Brain pericyte (primary cell): ENCODE measurements at regions not wholly inside any gene's neighbourhood (a gene's known extent, or its start where the extent isn't known, plus 50 kb on each side); places are given as distances from the start of the nearest gene placed in this dataset.
"Not testable (repeated sequence)": the region's sequence is repeated elsewhere in the genome, so short reads cannot be mapped to it uniquely, and the experiment has no call there.

ENCODE experiments used
- DNase-seq: peaks from one replicate; pipeline ENCODE4 v3.0.0-alpha.2; 2012; ENCODE audit warnings: low read depth, low spot score

DNA sequence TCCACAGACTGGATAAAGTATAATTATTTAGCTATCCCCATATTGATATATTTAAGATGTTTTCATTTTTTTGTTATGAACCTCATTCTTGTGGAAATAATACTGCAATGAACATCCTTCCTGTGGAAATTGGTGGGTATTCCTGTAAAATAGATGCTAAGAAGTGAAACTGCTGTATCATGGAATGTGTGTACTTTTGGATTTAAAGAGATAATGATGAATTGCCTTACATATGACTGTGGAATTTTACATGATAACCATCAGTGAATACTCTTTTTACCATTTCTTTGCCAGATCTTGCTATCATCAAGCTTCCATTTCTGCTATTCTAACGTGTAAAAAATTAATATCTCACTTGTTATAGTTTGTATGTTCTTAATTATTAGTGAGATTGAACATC lies 847.9 kb downstream of the EFNA5 start:
- no peak for DNase-seq

DNA sequence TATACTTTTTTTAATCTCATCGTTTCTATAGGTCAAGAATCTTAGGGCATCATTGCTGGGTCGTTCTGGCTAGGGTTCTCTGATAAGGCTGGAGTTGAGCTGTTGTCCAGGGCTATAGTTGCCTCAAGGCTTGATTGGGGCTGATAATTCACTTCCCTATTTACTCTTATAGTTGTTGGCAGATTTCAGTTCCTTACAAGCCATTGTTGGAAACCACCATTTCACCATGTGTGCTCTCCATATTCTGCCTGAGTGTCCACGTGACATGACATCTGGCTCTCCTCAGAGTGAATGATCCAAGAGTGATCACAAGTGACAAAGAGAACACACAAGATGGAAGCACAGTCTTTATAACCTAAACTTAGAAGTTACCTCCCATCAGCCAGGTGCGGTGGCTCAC lies 852.2 kb downstream of the EFNA5 start:
- DNase-seq = no peak

DNA sequence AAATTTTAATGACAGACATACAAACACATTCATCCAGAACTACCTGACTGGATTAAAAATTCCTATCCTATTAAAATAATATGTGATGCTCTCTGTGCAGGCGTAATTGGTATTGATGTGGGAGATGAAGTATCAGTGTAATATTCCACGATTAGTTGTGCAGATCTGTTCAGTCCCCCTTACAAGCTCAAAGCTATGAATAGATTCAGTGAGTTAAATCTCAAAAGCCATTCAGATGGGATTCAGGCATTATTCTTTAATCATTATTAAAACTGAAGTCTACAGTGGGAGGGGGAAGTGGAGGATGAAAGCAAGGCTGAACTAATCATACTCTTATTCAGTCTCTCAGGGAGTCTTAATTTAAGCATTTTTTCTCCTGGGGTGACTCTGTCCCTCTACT lies 855.8 kb downstream of the EFNA5 start:
- DNase-seq = no peak

DNA sequence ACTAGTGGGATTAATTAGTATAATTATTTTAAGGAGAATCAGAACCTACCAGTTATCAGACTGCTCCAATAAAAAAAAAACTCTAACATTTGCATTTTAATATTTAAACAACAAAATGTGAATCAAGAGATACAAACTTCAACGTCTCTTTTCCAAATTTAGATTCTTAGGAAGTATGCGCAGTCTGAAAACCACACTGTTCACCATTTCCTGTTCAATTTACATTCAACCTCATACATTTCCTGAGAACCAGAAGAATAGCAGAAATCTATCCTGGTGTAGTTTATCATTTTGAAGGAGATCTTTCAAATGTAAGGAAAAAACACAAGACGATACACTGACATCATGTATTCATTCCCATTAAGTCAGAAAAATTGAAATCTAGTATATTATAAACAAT lies 869.2 kb downstream of the EFNA5 start:
- no peak for DNase-seq

DNA sequence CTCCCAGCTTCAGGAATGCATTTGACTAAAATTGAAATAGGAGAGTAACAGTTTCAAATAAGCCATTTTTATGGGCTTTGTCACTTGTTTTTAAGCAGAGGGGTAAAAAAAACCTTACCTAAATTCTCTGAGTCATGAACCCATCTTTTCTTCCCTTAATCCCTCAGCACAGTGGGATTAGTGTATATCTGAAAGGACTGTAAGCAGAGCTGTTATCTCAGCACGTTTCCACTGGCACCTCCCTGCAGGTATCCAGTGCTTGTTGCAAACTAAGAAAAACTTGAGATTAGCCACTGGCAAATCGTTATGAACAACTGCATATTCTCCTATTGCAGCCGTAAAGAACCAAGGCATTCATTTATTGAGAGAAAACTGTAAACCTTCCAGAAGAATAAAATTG lies 872.7 kb downstream of the EFNA5 start:
- DNase-seq = no peak

DNA sequence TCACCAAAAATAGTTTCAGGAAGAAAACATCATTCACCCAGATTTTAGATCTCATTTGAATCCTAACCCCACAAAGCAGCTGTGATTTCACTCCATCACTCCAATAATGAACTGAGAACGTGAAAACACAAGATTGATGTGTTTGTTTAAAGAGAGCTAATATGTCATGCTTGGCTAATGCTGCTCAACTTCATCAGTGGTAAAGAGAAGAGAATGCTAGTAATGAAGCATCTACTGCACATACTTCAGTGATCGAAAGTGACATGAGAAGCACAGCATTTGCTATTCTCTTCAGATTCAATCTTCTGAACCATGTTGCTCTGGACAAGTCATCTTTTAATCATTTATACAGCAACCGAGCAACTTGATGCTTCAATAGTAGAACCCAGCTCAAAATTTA lies 874.7 kb downstream of the EFNA5 start:
- no peak for DNase-seq

DNA sequence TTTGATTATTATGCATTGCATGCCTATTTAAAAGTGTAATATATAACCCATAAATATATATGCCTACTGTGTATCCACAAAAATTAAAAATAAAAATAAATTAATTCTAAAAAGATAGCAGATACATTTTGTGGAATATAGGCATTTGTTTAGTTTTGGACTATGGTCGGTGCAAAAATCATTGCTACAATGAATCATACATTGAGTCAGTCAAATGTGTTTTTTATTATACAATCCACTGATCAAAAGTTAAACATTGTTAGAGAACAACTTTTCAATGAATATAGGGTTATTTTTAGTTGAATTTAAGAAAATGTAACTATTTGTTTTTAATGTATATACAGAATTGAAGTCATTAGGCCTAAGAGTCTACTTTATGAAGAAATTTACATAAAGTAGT lies 885.9 kb downstream of the EFNA5 start:
- DNase-seq = no peak

DNA sequence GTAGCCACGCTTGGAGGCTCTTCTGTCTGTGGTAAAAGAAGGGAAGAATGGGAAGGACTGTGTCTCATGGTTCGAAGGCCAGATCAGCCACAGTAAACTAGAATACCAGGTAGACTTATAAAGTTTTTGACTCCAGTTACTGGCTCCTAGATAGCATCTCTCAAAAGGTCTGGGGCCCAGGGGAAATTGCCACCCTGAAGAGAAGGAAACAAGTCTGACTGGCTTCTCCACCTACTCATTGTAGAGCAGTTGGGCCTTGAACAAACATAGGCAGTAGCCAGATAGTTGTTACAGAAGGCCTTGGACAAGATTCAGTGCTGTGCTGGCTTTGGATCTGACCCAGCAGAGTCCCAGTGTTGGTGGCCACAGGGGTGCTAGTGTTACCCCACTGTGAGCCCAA lies 890.4 kb downstream of the EFNA5 start:
- DNase-seq = no peak

DNA sequence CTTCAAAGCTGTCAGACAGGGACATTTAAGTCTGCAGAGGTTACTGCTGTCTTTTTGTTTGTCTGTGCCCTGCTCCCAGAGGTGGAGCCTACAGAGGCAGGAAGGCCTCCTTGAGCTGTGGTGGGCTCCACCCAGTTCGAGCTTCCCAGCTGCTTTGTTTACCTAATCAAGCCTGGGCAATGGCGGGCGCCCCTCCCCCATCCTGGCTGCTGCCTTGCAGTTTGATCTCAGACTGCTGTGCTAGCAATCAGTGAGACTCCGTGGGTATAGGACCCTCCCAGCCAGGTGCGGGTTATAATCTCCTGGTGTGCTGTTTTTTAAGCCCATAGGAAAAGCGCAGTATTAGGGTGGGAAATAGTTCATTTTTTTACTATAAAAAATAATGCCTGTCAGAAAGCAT lies 894.2 kb downstream of the EFNA5 start:
- not testable (repeated sequence) for DNase-seq

DNA sequence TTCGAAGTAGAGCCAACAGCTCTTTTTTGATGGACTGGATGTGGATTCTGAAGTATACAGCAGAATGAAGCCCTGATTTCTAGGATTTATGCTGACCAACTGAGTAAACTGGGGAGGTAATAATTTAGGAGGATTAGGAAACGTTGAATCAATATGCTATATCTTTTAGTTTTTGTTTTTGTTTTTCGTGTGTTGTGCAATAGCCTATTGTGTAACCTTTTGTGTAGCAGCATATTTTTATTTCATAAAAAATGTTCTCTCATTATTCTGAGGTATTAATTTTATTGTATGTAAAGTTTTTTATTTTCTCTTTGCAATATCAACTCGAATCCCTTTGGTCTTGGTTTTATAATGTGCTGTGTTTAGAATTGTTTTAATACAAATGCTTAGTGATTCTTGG lies 902.3 kb downstream of the EFNA5 start:
- DNase-seq = no peak

DNA sequence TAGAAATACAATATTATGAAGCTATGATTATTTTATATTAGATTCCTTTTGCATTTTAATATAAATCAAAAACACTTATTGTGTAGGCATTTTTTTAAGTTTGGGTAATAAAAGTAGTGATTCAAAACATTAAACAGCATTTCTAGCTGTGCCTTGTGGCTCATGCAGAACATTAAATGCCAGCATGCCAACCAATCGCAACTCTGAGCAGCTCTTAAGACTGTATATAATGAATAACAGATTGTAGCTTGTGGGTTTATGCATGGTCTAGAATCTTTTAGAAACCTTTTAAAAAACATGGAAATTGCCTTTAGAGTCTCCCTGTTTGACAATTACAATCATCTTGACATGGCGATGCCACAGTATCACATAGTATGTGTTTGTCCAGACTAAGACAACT lies 903.8 kb downstream of the EFNA5 start:
- no peak for DNase-seq

DNA sequence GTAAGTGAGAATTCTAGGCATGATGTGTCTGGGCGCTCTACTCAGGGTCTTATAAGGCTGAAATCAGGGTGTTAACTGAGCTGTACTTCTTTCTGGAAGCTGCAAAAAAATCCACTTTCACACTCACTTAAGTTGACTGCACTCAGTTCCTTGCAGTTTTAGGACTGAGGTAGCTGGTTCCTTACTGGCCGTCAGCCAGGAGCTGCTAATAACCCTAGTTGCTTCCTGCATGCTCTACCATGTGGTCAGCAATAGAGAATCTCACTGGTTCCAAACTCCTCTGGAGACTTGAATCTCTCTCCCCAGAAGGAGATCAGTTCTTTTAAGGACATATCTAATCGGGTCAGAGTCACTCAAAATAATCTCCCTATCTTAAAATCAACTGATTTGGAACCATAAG lies 911.2 kb downstream of the EFNA5 start:
- no peak for DNase-seq

DNA sequence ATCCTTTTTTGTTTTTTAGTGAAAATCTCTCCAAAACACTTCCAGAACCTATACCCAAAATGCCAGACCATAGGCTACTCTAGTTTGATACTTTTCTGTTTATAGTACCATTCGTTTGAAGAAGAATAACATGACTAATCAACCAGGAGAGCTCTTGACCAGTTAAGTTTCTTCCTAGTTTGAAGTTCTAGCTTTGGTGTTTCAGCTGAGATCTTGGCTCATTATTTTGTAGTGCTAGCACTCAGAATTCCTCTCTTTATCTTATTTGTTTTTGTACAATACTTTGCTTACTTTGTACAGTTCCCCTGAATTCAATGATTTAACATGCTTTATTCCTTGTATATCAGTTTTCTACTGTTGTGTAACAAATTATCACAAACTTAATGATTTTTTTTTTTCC lies 911.6 kb downstream of the EFNA5 start:
- DNase-seq = no peak

DNA sequence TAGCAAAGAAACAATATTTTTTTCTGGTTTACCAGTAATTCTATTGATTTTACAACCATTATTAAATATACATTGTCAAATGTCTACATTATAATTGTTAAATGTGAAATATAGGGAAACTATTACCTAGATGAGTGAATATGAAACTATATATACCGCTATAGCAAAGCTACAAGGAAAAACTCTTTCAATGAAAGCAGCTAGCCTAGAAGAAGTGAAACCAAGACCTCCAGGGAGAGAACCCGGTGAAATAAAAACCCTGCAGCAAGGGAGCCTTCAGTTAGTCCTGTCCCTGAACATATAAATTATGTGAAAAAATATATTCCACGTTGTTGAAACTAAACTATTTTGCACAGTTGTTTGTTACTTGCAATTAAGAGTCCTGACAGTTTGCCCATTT lies 913.1 kb downstream of the EFNA5 start:
- no peak for DNase-seq

DNA sequence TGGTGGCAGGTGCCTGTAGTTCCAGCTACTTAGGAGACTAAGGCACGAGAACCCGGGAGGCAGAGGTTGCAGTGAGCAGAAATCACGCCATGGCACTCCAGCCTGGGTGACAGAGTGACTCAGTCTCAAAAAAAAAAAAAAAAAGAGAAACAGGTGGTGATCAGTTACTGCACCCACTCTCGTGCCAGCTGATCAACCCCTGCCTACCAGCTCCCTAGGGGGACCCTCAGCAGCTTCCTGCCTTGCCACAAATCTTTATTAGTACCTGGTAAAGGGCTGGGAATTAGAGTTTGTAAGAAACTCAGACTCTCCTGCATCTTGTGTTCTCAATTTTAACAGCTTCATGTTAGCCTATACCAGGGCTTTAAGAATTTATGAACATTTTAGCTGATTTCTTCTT lies 914.9 kb downstream of the EFNA5 start:
- no peak for DNase-seq

DNA sequence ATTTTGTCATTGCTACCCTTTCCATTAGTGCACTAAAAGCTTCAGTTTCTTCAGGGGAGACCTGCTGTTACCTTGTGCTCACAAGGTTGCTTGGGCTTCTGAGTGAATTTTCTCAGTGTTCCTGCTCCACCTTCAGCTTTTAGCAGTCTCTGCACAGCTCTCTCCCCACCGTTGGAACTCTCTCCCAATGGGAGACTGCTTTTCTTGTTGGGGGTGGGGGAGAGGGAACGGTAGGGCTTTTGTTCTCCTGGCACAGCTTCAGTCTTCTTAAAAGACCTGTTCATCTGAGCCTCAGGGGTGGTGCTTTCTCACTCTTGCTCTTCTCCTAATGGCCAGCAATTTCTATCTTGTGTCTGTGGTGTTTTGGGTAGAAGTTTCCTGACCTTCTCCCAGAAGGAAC lies 915.7 kb downstream of the EFNA5 start:
- DNase-seq = no peak

DNA sequence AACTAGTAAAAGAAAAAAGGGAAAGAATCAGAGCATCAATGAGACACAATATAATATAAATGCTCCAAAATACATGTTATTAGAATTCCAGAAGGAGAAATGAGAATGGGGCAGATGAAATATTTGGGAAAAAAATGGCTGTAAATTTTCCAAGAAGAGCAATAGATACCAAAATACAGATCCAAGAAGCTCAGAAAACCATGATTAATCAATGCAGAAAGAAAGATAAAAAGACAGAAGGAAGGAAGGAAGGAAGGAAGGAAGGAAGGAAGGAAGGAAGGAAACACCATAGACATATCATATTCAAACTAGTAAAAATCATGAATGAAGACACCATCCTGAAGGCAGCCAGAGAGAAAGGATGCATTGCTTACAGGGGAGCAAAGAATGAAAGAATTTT lies 920.9 kb downstream of the EFNA5 start:
- no peak for DNase-seq

DNA sequence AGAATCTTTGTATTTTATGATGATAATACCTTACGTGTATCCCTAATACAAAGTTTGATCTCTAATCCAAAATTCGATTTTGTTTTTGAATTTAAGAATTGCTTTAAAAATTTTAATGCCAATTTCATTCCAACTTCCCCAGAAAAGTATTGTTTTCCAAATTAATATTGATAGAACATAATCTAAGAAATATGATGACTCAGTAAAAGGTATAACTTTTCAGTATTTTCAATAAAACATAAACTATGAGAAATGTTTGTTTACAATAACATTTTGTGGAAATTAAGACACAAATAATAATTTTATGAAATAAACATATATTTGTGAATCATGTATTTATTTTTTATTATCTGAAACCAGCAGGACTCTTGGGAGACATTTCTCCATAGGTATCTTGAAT lies 931.6 kb downstream of the EFNA5 start:
- no peak for DNase-seq

DNA sequence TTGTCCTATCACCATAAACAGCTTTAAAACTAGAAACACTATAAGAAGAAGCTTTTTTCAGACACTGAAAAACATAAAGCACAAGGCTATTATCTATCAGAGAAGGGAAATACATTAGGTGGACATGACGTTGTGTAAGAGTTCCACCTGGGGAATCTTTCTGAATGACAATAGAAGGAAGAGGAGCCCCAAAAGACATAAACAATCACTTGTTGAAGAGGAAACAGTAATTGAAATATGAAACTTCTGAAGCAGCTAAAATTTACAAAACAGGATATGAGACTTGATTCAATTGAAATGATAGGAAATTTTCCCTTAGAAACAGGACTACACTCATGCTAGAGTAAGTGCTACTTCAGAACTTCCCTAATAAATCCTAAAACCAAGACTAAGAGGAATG lies 933.6 kb downstream of the EFNA5 start:
- no peak for DNase-seq

DNA sequence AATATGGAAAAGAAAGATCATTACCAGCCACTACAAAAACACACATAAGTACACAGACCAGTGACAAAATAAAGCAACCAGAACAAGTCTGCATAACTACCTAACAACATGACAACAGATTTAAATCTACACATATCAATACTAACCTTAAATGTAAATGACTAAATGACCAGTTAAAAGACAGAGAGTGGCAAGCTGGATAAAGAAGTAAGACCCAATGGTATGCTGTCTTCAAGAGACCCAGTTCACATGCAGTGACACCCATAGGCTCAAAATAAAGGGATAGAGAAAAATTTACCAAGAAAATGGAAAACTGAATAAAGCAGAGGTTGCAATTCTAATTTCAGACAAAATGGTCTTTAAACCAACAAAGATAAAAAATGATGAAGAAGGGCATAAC lies 938.1 kb downstream of the EFNA5 start:
- no peak for DNase-seq

DNA sequence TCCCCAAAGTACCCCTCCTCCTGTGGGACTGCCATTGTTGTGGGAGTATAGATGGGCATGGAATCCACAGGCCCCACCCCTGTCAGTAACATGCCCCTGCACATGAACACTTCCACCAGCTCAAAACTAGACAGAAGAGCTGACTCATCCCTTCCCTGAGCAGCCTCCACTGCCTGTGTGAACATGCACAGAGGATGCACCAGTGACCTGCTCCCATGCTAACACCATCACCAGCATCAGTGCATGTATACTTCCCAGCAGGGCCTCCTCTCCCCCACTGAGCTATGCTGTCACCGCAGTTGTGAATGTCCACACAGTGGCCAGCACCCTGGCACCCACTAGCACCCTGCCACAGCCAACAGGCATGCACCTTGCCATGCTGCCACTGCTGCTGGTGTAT lies 939.8 kb downstream of the EFNA5 start:
- no peak for DNase-seq

DNA sequence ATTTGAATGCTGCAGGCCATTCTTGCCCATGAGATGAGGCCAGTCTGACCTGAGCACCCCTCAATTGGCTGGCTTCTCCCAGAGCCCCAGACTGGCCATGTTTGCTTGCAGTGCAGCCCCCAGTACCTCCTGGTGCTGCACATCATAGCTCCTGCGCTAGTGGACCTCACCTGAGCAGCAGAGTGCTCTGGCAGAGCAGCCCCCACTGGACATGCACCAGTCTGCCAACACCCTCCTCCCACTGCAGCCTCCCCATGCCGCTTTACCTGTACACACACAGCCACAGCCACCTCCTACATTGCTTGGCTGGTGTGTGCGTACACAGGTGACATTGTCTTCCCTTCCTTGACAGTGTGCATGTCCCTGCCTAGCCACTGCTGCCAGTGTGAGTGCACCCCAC lies 940.2 kb downstream of the EFNA5 start:
- no peak for DNase-seq

DNA sequence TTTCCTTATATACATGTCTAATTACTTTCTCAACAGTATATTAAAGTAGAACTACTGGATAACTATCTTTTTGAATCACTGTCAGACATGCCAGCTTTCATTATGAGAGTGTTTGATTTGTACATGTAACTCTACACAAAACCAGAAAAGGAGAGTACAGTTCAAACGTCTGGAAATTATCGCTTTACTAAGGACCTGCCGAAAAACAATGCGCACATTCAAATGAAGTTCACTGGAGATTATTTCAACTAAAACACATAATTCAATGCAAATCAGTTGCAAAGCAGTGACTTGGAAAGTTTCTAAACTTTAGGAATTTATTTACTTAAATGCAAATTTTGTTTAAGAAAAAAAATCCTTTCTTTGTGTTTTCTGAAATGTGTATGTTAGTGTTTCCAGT lies 942.5 kb downstream of the EFNA5 start:
- no peak for DNase-seq

DNA sequence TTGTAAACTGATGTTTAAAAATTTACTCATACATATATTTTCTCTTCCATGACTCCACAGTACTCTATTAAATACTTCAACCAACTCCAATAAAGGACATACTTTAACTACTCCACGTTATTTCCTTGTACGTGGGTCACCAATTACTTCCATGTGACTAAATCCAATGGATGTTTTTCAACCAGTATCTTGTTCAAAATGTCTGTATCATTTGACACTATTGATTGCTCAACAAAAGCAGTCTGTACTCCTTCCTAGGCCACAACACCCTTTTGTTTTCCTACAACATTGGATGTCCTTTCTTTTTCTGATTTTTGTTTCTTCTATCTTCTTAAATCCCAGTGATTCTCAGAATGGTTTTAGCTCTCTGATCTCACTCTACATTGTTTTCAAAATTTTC lies 943.7 kb downstream of the EFNA5 start:
- no peak for DNase-seq

DNA sequence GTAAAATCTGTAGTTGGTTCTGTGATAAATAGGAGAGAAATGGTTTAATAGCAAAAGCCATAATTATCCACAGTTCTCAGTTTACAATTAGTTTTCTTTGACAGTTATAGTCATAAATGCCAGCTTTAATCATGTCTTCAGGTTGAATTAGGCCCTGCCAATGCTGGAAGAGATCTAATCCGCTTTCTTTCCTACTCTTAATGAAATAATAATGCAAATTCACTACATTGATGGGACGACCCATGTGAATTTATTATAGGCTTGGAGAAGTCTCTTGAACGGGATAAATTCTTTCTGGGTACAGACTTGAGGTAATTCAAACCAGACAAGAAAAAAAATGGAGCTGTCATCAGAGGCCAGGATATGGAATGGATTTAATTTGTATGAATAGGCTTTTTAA lies 950.4 kb downstream of the EFNA5 start:
- DNase-seq = no peak
